ENCODE measurements at regions not wholly inside any gene's neighbourhood (a gene's known extent, or its start where the extent isn't known, plus 50 kb on each side); places are given as distances from the start of the nearest gene placed in this dataset.
"Not testable (repeated sequence)": the region's sequence is repeated elsewhere in the genome, so short reads cannot be mapped to it uniquely, and the experiment has no call there.

GRCh38 chr12:19572920-19573558 lies 133.7 kb downstream of the AEBP2 start:
- DNase-seq = no peak

- DNase-seq = no peak
Measured at GRCh38 chr12:19573866-19574265, 134.6 kb downstream of the AEBP2 start.

GRCh38 chr12:19574601-19575000 lies 135.3 kb downstream of the AEBP2 start:
- no peak for DNase-seq

- no peak for DNase-seq
Measured at GRCh38 chr12:19575337-19576243, 136.3 kb downstream of the AEBP2 start.

- no peak for DNase-seq
Measured at GRCh38 chr12:19576506-19577280, 137.4 kb downstream of the AEBP2 start.

- DNase-seq = no peak
Measured at GRCh38 chr12:19577281-19577530, 137.9 kb downstream of the AEBP2 start.

- DNase-seq = no peak
Measured at GRCh38 chr12:19584732-19585131, 145.4 kb downstream of the AEBP2 start.

- no peak for DNase-seq
Measured at GRCh38 chr12:19588951-19589350, 149.7 kb downstream of the AEBP2 start.

GRCh38 chr12:19591951-19592350 lies 152.7 kb downstream of the AEBP2 start:
- no peak for DNase-seq

- DNase-seq = no peak
Measured at GRCh38 chr12:19596434-19597166, 157.3 kb downstream of the AEBP2 start.

- DNase-seq = no peak
Measured at GRCh38 chr12:19597167-19598026, 158.1 kb downstream of the AEBP2 start.

GRCh38 chr12:19605720-19606119 lies 166.4 kb downstream of the AEBP2 start:
- no peak for DNase-seq

GRCh38 chr12:19608039-19608438 lies 168.7 kb downstream of the AEBP2 start:
- DNase-seq = no peak

GRCh38 chr12:19613051-19613535 lies 173.8 kb downstream of the AEBP2 start:
- no peak for DNase-seq

GRCh38 chr12:19614601-19615383 lies 175.5 kb downstream of the AEBP2 start:
- DNase-seq = no peak

- DNase-seq = no peak
Measured at GRCh38 chr12:19615384-19615725, 176.1 kb downstream of the AEBP2 start.

- DNase-seq = no peak
Measured at GRCh38 chr12:19616781-19617180, 177.5 kb downstream of the AEBP2 start.

- DNase-seq = no peak
Measured at GRCh38 chr12:19620222-19620621, 180.9 kb downstream of the AEBP2 start.

- DNase-seq = no peak
Measured at GRCh38 chr12:19623751-19624399, 184.6 kb downstream of the AEBP2 start.

GRCh38 chr12:19624491-19624890 lies 185.2 kb downstream of the AEBP2 start:
- no peak for DNase-seq

GRCh38 chr12:19625551-19625950 lies 186.3 kb downstream of the AEBP2 start:
- not testable (repeated sequence) for DNase-seq

Measured in stimulated activated CD4-positive, alpha-beta T cell treated with anti-CD3 and anti-CD28 coated beads, Interleukin-1b, Interleukin-23, amount 100 ng/mL, for 48 hours (primary cell).